GM21360 (cell line): ENCODE measurements at regions not wholly inside any gene's neighbourhood (a gene's known extent, or its start where the extent isn't known, plus 50 kb on each side); places are given as distances from the start of the nearest gene placed in this dataset.

Experiments used
- ATAC-seq: cut with Tn5 transposase; IDR thresholded peaks from one replicate; pipeline ENCODE4 v1.9.1; 2021; ENCODE audit warnings: mild to moderate bottlenecking, moderate library complexity; ENCODE audit not compliant: unreplicated experiment

DNA sequence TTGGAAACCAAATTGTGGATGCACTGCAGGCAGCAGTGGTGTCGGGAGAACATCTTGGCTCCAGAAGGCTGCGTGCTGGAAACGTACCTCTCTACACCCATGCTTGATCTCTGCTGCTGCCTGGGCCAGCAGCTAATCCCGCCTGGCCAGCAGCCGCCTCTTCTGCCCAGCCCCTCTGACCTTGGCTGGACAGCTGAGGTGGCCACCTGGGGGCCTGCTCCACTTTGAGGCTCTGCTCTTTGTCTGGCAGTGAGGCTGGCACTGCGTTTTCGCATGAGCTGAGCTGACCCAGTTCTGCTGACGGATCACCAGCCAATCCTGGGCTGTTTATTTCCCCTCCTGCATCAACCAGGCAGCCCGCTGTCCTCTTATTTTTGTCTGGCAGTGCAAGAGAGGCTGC lies 154.9 kb downstream of the TENT4A start:
- no peak for ATAC-seq

DNA sequence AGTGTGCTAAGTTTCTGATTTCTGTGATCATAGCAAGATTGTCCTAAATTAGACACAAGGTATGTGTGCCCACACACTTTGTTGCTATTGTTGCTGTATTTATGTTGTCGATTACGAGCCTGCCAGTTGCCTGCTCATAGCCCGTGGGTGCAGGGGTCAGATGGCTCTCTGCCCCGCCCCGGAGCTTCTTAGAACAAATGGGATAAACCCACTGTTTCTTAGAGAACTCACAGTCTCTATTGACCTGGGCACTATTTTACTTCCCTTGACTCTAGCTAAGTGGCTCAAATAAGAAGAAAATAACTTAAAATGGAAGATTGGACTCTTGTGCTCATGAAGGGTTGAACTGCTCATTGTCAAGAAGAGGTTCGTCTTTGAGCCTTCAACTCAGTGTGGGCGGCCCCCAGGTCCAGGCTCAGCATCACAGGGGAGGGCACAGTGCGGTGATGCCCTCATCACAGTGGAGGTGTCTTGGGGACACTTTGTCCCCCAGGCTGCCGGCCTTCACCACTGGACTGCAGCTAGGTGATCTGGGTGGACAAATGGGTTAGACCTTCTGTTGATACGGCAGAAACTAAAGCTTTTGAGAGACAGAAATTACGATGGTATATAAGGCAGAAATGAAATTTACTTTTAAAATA lies 155.5 kb downstream of the TENT4A start:
- ATAC-seq, result no peak

GRCh38 chr5:6869677-6870076 lies 156.4 kb downstream of the TENT4A start:
- no peak for ATAC-seq

GRCh38 chr5:6872441-6873160 lies 159.4 kb downstream of the TENT4A start:
- ATAC-seq, result no peak

GRCh38 chr5:6873359-6873758 lies 160.1 kb downstream of the TENT4A start:
- no peak for ATAC-seq

GRCh38 chr5:6875376-6875775 lies 162.1 kb downstream of the TENT4A start:
- ATAC-seq, result no peak

DNA sequence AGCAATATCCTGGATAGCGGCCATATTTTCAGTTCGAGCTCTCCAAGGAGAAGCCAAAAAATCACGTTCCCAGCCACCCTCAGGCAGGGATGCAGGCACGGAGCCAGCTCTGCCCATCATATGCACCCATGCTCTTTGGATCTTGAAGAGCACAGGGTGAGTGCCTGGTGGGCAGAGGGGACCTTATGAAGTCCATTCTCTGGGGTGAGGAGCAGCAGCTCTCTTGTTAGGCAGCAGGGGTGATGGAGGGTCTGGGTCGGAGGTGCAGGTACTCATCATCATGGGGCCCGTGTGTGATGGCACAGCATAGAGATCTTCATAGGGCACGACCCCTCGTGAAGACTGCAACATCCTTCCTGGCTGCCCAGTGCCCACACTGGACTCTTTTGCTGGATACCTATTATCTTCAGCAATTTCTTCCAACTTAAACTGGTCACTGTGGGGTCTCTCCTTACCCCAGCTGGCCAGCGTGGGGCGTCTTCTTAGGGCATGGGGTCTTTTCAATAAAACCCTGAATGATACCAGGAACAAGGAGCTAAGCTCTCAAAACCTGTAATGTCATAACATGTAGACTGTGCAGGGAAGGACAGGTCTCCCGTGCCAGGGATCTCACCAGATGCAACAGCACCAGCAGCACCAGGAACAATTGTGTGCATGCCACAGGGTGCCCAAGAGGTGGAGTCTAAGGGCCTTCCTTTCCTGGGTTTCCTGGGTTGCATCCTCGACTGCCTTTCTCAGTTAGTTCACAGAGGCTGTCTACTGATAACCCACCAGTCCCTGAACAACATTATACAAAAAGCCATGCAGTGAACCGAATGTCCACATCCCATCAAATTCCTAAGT lies 165.0 kb downstream of the TENT4A start:
- no peak for ATAC-seq

DNA sequence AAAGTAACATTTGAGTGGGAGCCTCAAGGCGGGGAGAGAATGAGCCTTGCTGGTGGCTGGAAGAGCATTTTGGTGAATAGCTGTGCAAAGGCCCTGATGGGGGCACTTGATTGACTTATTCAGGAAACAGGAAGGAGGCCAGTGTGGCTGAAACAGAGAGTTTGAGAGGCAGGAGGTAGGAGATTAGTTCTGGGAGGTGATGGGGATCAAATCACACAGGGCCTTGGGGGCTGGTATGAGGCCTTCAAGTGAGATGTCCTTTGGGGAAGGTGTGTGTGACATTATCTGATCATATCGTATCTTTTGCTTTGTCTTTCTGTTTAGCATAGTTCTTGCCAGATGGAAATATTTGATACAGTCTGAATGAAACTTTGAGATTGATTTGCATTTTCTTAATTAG lies 172.3 kb downstream of the TENT4A start:
- ATAC-seq, result no peak

DNA sequence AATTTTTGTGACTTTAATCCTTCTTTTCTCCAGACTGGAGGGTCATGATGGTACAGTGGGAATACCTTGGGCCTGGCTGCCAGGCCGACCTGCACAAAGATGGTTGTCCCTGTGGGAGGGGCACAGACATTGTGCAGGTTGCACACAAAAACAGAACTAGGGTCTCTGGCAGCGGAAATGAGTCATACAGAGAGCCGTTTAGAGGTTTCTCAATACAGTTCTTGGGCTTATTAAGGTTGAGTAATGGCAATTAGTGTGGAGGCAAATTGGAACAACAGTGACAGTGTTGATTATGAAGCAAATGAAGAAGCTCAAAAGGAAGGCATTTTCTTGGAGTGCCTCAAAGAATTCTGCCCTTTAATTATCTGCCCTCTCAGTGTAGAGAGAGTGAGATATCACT lies 173.6 kb downstream of the TENT4A start:
- no peak for ATAC-seq

DNA sequence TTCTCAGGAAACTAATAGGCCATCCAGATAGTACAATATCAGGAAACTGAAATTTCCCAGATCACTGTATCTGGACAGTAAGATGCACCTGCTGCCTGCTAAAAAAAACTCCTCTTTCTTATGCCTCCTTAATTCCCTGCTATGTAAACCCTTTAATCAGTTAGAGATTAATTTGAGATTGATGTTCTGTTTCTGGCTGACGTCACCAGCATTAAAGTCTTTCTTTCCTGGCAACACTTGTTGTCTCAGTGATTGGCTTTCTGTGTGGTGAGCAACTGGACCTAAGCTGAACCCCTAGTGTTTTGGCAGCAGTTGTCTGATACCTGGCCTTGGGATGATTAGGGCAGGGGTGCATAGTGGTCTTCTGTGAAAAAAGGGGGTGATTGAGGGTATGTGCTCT lies 175.8 kb downstream of the TENT4A start:
- ATAC-seq, result no peak

GRCh38 chr5:6899221-6899620 lies 186.0 kb downstream of the TENT4A start:
- ATAC-seq, result no peak

GRCh38 chr5:6900247-6901227 lies 187.3 kb downstream of the TENT4A start:
- no peak for ATAC-seq

DNA sequence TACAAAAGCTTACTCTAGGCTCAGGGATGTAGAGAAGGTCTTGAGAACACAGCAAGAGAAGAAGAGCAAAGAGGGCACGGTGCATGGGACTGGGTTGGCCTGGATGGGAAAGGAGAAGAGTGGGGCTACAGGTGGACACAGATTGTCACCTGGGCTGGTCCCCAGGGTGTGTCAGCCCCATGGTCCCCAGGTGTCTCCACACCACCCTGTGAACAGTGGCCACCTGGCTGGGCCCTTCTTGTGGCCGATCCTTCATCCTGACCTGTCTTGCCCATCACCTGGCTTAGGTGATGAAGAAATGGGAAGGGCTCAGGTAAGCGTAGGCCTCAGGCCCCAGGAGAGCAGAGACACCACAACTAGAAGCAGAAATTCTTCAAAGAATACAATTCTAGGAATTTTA lies 188.9 kb downstream of the TENT4A start:
- ATAC-seq, result no peak

DNA sequence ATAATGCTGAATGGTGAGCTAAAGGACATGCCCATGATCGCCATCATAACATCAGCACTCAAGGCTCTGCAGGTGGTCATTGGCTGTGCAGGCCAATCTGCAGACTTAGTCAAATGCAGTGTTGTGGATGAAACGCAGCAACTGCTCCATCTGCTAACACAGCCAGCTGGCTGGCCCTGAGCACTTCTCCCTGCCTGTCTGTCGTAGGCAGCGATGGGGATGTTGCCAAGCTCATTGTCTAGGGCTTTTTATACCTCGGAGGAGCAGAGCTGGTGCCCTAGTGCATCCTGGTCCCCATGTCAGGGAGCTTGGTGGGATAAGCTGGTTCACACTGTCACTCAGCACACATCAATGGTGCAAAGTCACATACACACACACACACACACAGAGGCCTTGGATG lies 189.4 kb downstream of the TENT4A start:
- no peak for ATAC-seq

DNA sequence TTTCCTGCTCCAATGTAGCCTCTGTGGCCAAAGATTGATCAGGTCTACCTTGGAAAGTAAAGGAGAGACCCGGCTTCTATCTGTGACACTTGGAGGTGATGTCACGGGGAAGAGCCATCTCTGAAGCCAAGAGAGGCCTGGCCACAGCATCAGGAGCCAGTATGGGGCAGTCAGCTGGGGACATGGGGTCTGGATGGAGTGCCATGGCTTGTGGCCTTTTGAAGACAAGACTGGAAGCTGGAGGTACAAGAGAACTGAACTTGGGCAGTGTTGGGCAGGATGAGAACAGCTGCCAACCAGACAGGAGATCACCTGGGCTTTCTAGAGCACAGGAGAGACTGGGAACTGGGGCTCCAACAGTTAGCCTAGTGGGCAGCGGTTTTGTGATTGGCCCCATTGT lies 190.7 kb downstream of the TENT4A start:
- no peak for ATAC-seq

- ATAC-seq, result no peak
Observed at GRCh38 chr5:6904860-6905259, 191.6 kb downstream of the TENT4A start.

- ATAC-seq, result no peak
Observed at GRCh38 chr5:6905423-6905822, 192.2 kb downstream of the TENT4A start.

- no peak for ATAC-seq
Observed at GRCh38 chr5:6905883-6906282, 192.7 kb downstream of the TENT4A start.

- ATAC-seq, result no peak
Observed at GRCh38 chr5:6907320-6907918, 194.2 kb downstream of the TENT4A start.

GRCh38 chr5:6909901-6910300 lies 196.7 kb downstream of the TENT4A start:
- ATAC-seq, result no peak
